DMS153 treated with DMSO at 0.1 percent for 48 hours (cell line): ENCODE measurements at regions not wholly inside any gene's neighbourhood (a gene's known extent, or its start where the extent isn't known, plus 50 kb on each side); places are given as distances from the start of the nearest gene placed in this dataset.

ENCODE experiments used
- DNase-seq: peaks from one replicate; lab custom pipeline; 2025; ENCODE audit not compliant: unreplicated experiment; lab: John Stamatoyannopoulos, UW

DNA sequence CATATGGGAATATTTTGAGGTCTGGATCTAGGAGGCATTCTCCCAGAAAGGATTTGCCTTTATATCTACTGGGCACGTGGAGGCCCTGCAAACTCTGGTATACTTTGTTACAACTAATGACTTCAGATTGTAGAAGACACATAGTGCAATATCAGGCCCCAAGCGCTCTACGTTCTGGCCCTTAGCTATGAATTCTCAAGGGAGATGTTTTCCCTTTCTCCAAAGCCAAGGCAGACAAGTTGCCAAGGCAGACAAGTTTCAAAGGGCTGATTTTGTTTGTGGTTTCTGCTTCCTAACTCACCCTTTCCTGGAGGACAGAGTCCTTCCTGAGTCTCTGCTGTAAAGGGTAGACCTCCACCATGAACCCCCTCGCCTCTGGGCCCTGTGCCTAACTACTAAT, 99.4 kb upstream of the CTTNBP2 start:
- DNase-seq = no peak

DNA sequence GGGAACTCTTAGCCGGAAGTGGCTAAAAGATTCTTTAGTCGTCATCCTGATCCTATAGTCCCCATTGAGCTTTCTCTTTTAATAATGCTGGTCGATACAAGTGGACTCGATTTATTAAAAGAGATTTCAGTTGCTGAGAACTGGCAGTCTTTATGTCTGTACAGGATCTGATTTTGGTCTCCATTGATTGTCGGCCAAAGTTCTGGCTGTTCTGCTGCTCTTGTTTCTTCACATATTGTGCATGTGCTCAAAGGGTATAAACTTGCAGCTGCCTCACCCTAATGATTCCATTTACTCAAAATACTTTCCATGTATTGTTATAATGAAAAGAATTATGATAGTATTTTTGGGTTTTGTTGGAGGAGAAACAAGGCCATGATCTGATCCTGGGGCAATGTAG, 100.7 kb upstream of the CTTNBP2 start:
- no peak for DNase-seq

DNA sequence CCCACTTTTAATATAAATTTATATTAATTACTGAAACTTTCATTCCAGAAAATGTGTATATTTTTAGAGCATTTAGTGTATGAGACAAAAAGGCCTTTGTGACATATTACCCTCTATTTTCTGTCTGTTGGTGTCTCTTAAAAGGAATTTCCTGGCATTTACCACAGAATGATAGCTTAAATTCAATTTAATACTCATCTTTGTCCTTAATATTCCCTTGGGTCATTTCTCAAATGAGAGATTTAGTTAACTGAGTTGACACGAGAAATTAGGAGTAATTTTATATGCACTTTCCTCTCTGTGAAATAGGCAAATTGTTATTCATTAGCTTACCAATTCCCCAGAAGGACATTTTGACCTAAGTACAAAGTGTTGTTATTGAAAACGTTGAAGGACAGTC, 101.7 kb upstream of the CTTNBP2 start:
- no peak for DNase-seq

DNA sequence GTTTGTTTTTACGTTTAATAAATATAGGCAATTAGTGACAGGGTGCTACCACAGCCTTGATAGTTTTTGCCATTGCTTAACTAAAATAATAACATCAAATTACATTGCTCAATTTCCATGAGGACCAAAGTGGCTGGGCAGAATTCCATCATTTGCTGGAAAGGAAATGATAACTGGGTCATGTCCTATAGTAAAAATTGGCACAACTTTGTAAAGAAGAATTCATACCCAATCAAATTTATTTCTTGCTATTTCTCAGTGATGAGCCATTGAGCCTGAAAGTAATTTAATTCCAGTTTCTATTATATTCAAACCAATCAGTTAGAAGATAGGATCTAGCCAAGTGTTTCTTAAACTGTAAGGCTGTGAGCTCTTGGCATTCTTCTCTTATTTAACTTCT, 102.2 kb upstream of the CTTNBP2 start:
- DNase-seq = no peak

DNA sequence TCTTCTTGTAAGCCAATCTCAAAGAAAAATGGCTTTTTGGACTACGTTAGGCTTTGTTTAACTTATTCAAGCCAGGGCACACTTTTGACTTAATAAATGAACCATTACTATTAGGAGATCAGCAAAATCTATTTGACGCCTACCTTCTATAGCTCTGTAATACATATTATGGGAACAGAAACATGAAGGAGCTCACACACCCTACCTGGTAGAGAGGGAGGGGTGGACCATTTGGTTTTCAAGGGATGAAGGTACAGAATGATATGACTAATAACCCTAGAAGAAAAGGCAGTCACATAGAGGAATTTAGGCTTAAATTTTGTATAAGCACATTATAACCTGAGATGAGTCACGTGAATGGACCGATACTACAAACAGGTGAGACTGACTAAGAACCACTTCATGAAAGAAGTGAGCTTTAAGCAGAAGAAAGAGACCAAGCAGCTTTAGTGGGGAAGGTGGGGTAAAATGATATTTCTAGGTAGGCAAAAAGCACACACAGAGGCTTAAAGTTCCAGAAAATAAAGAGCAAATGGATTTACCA, 106.8 kb upstream of the CTTNBP2 start:
- DNase-seq = no peak

DNA sequence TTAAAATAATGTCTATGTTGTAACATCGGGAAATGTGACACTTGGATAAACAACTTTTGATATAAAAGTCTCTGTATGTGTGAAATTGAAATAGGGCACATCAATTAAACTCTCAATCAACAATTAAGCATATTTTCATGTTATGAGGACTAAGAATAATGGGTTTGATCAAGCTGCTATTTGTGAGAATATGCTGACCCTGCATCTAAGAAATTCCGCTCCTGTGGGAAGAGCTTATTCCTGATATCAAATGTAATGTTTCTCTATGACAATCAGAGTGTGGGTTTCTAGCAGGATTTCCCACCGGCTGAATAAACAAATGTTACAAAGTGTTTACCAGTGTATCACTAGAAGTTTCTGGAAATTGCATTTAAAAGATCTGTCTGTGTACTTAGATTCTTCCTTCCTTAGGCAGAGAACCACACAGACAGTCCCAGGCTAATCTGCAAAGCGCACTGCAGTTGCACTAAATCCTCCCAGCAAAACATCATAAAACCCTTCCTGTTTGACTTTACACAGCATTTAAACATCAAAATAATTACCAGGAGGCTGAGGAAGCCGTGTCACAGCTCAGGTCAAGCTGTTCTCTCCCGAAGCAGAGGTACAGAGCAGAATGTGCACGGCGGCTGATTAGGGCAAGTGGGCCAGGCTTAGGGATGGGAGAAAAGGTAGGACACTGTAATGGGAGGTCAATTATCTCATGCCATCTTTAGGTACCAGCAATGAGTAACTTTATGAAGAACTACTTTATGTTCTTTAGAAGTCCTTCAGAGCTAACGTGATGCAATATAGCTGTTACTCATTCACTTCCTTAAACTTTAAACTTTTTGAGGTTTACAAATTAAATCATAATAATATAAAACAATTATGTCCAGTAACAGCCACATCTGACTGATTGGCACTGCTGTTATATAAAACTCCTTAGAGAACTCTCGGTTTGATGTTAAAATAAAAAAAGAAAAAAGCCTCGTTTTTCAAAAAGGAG, 109.1 kb upstream of the CTTNBP2 start:
- peak; percentile 36 for DNase-seq

GRCh38 chr7:117986645-117987269, 113.5 kb upstream of the CTTNBP2 start:
- DNase-seq = no peak

GRCh38 chr7:117990834-117991233, 117.6 kb upstream of the CTTNBP2 start:
- DNase-seq = no peak

DNA sequence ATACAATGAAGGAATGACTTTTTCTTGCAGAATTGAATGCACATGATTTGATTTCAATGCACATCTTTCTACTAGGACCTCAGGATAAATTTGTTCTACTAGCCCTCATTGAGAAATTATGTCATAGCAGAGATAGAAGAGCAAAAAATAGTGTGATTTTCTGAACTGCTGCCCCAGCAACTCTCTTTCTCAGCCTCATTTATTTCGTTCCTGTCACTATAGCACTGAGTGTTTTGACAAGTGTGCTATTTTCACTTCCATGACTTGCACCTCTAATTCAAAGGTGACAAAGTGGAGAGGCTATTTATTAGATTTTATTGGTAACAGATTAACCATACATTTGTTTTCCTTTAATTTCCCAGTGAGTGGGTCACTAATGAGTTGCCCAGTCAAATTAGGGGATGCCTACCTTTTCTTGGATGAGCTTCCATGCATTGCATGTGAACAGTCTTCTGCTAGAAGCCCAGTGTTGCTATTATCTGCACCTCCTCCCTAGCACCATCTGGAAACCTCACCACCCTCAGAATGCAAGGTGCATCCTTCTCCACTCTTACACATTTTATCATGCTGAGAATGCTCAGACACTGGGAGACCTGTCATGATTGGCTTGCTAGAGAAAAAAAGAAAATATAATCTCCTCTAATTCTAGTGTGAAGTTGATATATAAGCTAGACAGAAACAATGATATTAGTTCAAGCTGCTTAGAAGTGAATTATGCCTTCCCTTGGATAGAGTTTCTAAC, 119.6 kb upstream of the CTTNBP2 start:
- DNase-seq = no peak

- peak; percentile 27 for DNase-seq
These were observed 120.2 kb upstream of the CTTNBP2 start for GRCh38 chr7:117993377-117994003.

GRCh38 chr7:117995850-117996650, 122.8 kb upstream of the CTTNBP2 start:
- no peak for DNase-seq

DNA sequence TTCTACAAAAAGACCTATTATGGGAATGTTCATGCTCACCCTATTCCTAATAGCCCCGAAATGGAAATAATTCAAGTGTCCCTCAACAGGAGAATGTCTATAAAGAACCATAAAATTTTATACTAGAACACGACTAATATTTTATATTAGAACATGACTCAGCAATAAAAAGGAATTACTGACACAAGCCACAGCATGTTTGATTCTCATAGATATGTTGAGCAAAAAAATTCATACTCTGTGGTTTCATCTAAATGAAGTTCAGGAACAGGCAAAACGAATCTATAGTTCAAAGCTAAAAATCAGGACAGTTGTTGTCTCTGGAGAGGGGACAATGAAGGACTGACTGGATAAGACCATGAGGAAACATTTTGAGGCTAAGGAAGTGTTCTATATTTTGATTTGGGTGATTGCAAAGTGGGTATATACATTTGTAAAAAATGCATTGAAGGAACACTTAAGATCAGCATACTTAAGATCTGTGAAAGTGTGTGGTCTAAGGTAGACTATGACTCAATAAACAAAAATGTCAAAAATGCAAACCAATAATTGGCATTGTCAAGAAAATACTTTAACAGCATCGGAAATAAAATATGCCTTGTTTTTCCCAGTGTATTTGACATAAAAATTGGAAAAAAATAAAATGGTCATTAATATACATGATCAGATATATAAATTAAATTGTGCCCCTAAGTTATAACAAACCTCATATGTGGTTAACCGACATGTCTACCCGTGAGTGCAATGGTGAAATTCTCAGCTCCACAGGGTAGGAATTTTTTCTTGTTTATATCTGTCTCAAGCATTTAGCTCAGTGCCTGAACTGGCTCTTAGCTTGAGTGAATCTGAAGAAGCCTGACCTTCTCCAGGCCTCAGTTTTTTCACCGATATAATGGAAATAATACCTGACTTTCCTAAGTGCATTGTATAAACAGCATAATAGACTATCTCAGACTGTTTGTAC, 124.9 kb upstream of the CTTNBP2 start:
- DNase-seq = no peak

DNA sequence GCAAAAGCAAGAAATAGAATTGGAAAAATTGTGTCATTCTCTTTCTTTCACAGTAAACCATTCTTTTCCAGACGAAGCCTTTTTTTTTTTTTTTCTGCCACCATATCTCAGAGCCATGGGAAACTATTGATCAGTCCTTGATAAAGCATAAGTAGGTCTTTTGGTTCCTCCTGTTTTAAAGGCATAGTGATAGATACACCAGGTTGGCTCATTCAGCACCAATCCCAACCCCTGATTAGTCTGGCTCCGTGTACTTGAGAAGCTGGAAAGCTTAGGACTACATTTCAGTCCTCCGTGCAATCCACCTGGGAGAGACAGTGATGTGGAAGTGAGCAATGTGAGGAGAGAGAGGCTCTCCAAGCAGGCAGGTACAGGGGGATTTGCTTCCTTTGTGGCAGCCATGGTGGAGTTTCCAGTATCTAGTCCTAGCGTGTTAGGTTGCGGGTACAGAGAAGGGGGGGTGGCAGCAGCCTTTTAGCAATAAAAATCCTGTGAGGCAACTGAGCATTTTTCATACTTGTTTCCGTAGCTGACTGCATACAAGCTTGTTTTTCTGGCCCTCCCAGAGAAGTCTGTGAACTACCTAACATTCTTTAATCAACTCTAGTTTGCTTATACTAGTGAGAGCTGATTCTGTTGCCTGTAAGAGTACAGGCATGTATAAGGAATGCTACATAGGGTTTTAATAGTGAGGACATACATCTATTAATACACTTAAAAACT, 127.4 kb upstream of the CTTNBP2 start:
- no peak for DNase-seq

DNA sequence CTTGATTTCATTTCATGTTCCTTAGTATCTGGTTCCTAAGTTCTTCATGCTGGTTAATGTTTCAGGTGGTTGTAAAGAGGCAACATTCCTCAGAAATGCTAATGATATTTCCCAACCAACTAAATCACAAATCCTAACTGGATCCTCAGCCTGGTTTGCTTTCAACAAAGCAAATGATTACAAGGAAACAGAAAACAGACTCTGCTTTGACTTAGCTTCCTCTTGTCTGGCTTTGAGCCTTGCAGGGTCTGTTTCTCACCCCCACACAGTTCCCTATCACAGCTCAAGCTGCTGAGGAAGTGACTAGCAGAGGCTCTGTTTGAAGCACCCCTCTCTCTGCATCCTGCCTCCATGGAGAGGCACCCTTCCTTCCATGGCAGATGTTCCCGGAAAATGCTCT, 130.2 kb upstream of the CTTNBP2 start:
- DNase-seq = no peak

- DNase-seq = no peak
These were observed 131.8 kb upstream of the CTTNBP2 start for GRCh38 chr7:118005026-118005425.

GRCh38 chr7:118006979-118007378, 133.7 kb upstream of the CTTNBP2 start:
- no peak for DNase-seq

DNA sequence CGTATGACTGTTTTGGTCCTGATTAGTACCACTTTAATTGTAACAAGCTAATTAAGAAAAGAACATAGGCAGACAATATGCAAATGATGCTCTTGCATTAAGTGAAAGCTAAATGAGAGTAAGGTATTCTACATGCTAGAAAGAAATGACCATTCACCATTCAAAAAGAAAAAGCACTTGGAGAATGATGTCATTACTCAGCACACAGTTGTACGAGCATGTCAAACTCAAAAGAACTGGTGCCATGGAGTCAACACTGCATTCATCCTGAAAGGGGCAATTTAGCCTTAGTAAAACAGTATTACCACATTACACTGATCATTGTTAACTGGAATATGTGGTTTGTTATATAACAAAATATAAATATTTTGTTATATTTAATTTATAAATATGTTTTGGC, 136.2 kb upstream of the CTTNBP2 start:
- DNase-seq = no peak

- no peak for DNase-seq
These were observed 138.4 kb upstream of the CTTNBP2 start for GRCh38 chr7:118011652-118012051.
